NCI-H1105 (cell line): ENCODE measurements at regions not wholly inside any gene's neighbourhood (a gene's known extent, or its start where the extent isn't known, plus 50 kb on each side); places are given as distances from the start of the nearest gene placed in this dataset.

Experiments
- DNase-seq: peaks from one replicate; lab custom pipeline; 2025; lab: John Stamatoyannopoulos, UW

DNA sequence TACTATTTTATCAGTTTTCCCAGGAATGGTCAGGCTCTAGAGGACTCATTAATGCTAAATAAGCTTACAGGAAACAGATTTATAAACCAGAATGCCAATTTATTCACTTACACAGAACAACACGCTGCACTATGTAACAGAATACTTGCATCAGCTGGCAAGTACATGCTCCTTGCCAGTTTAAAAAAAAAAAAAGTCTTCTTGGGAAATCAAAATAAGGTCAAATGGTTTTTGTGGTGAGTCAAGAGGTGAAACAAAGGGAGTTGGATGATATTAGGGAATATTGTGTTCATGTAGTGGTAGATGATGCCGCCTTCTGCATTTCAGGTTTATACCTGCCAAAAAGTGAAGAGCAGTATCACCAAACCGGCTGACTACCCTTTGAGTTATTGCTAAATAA, 1322.1 kb upstream of the ZEB2 start:
- DNase-seq = no peak

GRCh38 chr2:145836986-145837385, 1317.1 kb upstream of the ZEB2 start:
- no peak for DNase-seq

DNA sequence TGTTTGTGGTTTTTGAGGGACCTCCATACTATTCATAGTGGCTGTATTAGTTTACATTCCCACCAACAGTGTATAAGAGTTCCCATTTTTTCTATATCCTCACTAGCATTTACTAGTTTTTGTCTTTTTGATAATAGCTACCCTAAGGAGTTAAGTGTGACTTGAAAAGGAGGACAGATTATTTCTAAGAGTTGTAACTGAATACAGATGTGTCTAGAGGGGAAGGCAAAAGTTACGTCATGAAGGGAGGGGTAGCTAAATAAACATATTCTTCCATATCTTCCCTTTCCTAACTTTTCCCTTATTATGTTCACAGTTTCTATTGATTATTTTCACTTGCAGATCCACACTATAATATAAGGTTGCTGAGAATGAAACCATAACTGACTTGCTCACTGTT, 1315.7 kb upstream of the ZEB2 start:
- DNase-seq = no peak

DNA sequence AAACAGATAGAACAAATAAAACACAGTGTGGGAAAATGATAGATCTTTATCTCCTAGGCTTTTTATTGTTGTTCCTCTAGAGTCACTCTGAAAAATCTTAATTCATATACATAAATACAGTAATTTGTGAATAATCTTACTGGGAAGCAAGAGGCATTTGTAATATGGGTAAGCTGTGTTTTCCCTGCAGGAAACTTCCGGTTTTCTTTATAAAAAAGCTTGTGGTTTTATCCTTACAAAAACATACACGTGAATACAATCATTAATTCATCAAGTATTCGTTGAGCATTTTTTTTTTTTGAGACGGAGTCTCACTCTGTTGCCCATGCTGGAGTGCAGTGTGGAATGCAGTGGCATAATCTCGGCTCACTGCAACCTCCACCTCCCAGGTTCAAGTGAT, 1312.8 kb upstream of the ZEB2 start:
- no peak for DNase-seq

GRCh38 chr2:145829931-145830330, 1310.0 kb upstream of the ZEB2 start:
- no peak for DNase-seq

DNA sequence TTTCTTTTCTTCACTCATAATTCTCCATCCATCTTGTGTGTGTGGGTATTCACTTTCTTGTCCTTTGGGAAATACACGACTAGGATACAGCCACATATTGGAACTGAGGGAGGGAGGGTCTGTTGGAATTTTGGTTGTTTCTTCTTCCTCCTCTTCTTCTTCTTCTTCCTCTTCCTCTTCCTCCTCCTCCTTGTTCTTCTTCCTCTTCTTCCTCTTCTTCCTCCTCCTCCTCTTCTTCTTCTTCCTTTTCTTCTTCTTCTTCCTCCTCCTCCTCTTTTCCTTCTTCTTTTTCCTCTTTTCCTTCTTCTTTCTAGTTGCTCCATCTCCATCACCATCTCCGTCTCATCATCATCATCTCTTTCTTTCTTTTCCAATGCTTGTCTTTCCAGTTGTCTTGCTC, 1307.3 kb upstream of the ZEB2 start:
- DNase-seq = no peak

DNA sequence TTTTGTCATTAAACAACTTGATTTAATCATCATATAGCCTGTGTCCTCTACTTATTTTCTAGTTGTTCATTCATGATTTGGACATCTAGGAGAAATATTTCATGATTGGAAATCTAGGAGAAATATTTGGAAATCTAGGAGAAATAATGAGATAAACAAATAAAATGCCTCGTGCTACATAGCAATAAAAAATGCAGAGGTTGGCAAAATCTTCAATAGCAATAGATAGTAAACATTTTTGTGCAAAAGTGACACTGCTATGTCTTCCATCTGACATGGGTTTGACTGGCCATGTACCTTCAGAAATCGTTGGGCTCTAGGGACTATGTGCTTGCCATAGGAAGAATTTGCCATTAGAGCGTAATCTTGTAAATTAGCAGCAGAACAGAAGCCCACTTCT, 1304.5 kb upstream of the ZEB2 start:
- no peak for DNase-seq

DNA sequence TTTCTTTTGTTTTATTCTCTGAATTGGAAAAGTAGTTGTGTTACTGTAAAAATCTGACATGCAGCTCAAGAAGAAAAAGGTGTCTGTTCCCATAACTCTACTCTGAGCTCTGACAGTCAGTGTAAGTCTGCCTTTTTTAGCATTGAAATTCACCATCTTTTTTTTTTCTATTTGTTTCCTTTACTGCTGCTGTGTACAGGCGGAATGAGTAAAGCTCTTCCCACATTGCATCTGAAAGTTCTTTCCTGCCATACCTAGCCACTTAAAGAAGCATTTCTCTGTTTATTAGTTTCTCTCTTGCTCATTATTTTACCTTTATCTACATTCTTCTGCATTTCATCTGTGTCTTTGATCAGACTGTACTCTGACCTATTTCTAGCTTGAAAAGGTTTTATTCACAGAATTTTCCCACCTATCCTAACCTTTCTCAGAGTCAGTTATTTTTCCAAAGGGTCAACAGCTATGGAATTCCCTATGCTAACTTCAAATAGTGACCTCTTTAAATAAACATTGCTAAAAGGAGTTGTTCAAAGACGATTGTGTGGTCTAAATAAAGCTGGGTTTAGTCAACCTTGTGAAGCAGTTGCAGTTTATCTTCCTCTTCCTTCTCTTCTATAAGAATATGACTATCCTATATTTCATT, 1303.1 kb upstream of the ZEB2 start:
- DNase-seq = no peak

DNA sequence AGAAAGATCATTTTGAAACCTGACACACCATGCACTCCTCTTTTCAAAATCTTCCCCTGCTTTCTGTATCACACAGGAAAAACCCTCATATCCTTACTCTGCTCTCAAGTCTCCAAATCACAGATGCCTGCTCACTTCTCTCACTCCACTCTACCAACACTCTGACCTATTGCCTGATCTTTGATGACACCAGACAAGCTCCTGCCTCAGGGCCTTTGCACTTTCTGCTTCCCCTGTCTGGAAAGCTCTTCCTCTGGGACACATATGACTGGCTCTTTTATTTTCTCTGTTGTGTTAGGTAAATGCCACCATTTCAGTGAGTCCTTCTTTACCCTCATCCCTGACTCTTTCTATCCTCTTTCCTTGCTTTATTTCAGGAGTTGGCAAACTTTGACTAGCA, 1300.7 kb upstream of the ZEB2 start:
- no peak for DNase-seq

- no peak for DNase-seq
Measured at GRCh38 chr2:145818890-145819504, 1299.1 kb upstream of the ZEB2 start.

DNA sequence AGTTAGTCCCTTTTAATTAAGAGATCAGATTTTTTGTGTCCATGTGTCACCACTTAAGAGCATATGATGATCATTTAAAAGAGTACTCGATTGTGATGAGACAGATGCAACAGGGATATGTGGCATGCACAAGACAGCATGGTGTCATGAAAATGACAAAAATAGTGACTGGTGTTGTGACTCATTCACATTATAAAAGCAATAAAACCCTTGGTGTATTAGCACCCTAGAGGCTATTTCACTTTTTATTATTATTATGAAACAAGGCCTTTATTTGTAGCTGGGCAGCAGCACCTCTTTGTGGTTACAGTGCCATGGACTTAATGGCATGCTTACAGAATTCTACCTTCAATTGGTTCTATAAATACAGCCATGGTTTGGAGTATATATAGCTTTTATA, 1296.0 kb upstream of the ZEB2 start:
- no peak for DNase-seq

DNA sequence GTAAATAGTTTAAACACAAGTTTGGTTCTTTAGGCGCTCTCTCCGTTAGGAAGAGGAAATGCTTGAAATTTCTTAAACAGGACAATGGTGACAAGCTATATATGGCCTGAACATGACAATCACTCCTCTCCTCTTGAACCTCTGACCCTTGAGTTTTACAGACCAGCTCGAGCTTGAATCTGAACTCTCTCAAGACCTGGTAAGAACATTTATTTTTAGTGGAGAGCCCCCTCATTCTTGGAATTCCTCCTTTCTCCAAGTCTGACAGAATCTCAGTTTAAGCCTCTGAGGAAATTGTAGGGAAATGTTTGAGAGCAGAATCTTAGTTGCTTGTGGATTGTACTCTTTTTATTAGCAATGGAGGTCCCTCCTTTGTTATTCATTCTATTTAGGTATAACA, 1293.6 kb upstream of the ZEB2 start:
- DNase-seq = no peak

- no peak for DNase-seq
Measured at GRCh38 chr2:145812165-145812554, 1292.2 kb upstream of the ZEB2 start.

GRCh38 chr2:145811276-145812164, 1291.6 kb upstream of the ZEB2 start:
- DNase-seq = no peak

DNA sequence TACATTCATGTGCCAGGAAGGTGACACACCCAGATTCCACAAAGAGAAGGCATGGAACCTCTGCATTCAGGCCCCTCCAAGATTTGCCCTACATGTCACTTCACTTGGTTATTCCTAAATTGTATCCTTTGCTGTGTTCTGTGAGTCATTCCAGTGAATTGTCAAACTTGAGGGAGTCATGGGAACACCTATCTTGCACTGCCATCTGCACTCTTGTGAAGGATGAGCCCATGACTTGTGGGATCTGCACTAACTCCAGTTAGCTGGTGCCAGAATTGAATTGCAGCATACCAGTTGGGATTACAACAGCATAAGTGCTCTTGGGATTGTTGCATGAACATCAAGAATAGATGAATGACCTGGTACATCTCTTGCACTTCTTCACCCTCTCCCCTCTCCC, 1288.0 kb upstream of the ZEB2 start:
- no peak for DNase-seq

DNA sequence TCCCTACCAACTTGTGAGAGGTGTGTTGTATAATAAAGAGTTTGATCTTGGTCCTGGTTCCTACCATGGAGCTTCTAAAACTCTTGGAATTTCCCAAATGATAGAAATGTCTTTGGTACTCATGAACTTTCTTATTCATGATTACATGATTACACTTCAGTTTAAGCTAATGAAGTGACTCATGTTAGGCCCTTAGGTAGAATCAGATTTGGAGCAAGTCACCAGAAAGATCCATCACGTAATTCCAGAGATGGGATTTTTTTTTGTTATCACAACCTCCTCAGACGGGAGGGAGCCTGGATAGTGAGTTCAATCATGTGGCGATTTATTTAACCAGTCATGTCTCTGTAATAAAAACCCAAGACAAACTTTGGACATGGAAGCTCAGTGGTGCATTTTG, 1287.6 kb upstream of the ZEB2 start:
- no peak for DNase-seq

DNA sequence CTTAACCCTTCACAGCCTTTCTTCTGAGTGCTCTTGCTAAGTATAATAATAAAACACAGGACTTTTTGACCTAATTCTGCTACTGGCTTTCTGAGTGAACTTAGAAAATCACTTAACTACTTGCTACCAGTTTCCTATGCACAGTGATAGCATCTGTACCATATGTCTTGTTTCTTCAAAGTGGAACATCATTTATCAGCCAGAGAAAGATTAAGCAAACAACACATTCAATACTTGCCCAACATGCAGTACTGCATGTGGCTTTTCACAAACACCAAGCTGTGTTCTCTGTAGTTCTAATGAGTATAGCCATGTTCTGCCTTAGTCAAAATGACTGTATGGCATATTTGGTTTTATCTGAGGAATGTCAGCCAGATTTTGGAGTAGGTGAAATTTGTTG, 1286.6 kb upstream of the ZEB2 start:
- no peak for DNase-seq

DNA sequence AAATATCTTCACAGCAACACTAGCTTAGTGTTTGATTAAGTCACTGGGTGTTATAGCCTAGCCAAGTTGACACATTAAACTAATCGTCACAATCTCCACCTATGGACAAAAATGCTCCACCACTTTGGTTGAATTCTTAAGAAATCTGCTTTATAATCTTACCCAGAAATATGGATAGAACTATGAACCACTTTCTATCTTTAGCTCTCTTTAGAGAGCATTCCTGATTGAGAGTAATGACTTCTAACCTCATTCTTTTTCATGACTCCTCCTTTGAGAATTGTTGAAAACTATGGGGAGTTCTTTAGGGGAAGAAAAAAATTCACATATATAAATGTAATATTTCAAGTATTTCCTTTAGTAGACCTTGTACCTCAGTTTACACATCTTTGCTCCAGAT, 1282.2 kb upstream of the ZEB2 start:
- DNase-seq = no peak

DNA sequence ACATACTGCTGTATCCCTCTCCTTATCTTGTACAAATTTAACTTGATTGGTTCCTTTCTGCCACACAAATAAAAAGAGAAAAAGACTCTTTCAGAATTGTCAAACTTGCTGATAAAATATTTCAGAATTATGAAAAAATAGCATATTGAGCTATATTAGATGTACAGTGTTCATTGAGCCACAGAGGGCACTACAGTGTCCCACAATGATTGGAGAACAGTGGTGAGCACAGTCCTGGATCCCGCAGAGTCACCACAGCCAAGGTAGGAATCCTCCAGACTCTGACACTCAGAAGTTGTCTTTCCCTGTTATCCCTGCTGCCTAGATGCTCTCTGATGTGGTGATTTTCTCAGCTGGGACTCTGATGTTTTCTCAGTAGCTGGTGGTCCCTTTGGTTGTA, 1281.3 kb upstream of the ZEB2 start:
- DNase-seq = no peak

DNA sequence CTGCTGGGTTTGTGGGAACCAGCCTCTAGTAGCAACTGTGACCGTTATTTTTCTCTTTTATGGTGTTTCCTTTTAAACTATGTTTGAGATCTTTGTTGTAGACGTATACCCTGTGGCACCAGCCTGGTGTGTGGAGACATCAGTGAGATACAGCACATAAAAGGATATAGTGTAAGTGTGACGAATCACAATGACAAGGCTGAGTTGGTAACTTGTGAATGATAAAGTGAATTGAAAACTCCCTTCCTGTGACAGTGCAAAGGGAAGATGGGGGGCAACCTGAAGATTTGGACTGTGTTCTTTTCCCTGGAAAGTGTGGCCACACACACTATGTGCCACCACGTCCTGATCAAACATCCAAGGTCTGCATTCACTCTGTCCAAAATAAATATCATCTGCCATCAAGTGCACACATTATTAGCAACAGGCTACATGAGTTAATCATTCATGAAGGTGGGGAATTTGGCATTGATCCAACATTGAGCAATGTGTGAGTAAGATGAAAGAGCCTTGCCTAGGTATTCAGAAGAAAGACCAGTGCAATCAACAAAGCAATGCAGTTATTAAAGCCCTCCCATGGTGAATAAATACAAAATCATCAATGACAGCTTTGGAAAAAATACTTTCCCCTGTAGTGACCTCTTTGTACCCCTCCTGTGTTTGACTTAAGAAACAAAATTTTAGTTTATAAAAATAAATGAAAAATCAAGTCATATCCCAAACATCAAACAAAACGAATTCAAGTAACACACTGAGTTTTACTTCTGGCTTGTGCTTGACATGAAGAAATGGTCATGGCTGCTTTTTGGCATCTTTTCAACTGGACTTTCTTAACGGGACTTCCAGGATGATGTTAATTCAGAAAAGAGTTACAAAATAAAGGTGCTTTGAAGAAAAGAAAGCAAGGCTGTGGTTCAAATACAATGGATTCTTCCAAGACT, 1280.5 kb upstream of the ZEB2 start:
- peak; percentile 52 for DNase-seq

DNA sequence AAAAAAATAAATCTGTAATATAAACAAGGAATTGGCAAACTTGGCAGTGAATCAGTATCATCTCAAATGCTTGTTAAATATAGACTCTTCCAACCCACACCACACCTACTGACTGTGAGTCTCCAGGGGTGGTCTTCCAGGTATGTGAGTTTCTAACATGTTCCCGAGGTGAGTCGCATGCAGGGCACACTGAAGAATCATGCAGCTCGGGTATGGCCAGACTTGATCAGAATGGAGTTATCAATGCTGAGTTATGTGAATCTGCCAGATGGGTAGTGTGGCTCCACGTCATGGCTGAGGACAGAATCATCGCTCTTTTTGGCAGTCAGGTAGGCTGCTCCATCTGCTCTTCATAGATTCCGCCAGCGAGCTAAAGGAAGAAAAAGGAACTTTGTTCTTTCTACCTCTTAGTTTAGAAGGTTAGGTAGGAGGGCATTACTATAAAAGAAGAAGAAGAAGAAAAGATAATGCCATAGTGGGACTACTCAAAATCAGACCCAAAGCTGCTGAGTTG, 1279.7 kb upstream of the ZEB2 start:
- no peak for DNase-seq

DNA sequence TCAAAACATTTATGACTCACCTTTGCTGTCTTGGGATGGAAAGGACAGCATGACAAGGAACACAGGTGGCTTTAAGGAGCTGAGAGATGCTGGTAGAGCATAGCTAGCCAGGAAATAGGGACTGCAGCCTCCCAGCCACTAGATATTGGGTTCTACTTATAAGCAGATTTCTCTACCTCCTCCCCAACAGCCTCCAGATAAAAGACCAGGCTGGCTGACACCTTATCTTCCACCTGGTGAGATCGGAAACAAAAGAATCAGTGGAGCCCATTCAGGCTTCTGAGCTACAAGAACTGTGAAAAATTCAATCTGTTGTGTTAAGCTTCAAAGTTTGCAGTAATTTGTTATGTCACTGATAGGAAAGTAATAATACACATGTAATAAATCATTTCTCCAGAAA, 1278.5 kb upstream of the ZEB2 start:
- no peak for DNase-seq
